ENCODE measurements at regions not wholly inside any gene's neighbourhood (a gene's known extent, or its start where the extent isn't known, plus 50 kb on each side); places are given as distances from the start of the nearest gene placed in this dataset.

- ATAC-seq (no peak), DNase-seq (no peak)
- H3K4me1 ChIP-seq (ENCODE audit: insufficient read depth, low read length), result peaks cover 28% of the 10 kb centered on the region
- no peak overlapping the region for H2AFZ ChIP-seq (ENCODE audit: low read length)
- H3K4me2 ChIP-seq (ENCODE audit: low read length), result no peak overlapping the region
- intact Hi-C loops (cut with micrococcal nuclease), result no loop called here
- no peak overlapping the region for H3K27ac ChIP-seq (ENCODE audit: low read length)
- no peaks in the 10 kb centered on the region for H4K20me1 ChIP-seq (ENCODE audit: low read length)
- H3K36me3 ChIP-seq (ENCODE audit: low read depth, low read length), result no peaks in the 10 kb centered on the region
- H3K9me2 ChIP-seq (replicated peaks; ENCODE audit: low read length), result no peaks in the 10 kb centered on the region
- no peak overlapping the region for H3K9ac ChIP-seq (ENCODE audit: low read length)
- BruUV-seq (replicated peaks), result no TSS peak
- no peak overlapping the region for H3K4me3 ChIP-seq (ENCODE audit: low read length)
- no peaks in the 10 kb centered on the region for H3F3A ChIP-seq (ENCODE audit: low read length, unreplicated experiment)
- H3K9me3 ChIP-seq (ENCODE audit: low read length), result no peaks in the 10 kb centered on the region
- TF ChIP-seq CTCF (conservative IDR thresholded peaks at IDR 0.05; ENCODE audit: low read depth, low read length) (no peak), EZH2 (IDR thresholded peaks at IDR 0.05; ENCODE audit: low read length, unreplicated experiment) (no peak), EZH2phosphoT487 (IDR thresholded peaks at IDR 0.05; ENCODE audit: borderline replicate concordance, low read length) (no peak)
- H3K79me2 ChIP-seq (ENCODE audit: low read length), result no peaks in the 10 kb centered on the region
- ChIA-PET POLR2A (ENCODE audit: unreplicated experiment) (no interaction called here), CTCF (no interaction called here)
- no peaks in the 10 kb centered on the region for H3K27me3 ChIP-seq (ENCODE audit: low read length)
Observed at GRCh38 chr20:57934913-57935312, 225.1 kb upstream of the PMEPA1 start.

GRCh38 chr20:57934007-57934805 is 224.4 kb upstream of the PMEPA1 start:
- no peaks in the 10 kb centered on the region for H4K20me1 ChIP-seq (ENCODE audit: low read length)
- no peak overlapping the region for H3K4me3 ChIP-seq (ENCODE audit: low read length)
- peaks cover 22% of the 10 kb centered on the region for H3K4me1 ChIP-seq (ENCODE audit: insufficient read depth, low read length)
- H3F3A ChIP-seq (ENCODE audit: low read length, unreplicated experiment), result no peaks in the 10 kb centered on the region
- no peaks in the 10 kb centered on the region for H3K9me3 ChIP-seq (ENCODE audit: low read length)
- intact Hi-C loops (cut with micrococcal nuclease), result no loop called here
- POLR2A ChIA-PET (ENCODE audit: unreplicated experiment), result no interaction called here
- BruUV-seq (replicated peaks), result no TSS peak
- no peak overlapping the region for H3K4me2 ChIP-seq (ENCODE audit: low read length)
- no peaks in the 10 kb centered on the region for H3K36me3 ChIP-seq (ENCODE audit: low read depth, low read length)
- ATAC-seq (no peak), DNase-seq (no peak)
- CTCF ChIA-PET, result no interaction called here
- H3K9me2 ChIP-seq (replicated peaks; ENCODE audit: low read length), result no peaks in the 10 kb centered on the region
- no peak overlapping the region for H3K27ac ChIP-seq (ENCODE audit: low read length)
- H3K79me2 ChIP-seq (ENCODE audit: low read length), result no peaks in the 10 kb centered on the region
- H2AFZ ChIP-seq (ENCODE audit: low read length), result no peak overlapping the region
- TF ChIP-seq CTCF (conservative IDR thresholded peaks at IDR 0.05; ENCODE audit: low read depth, low read length), result no peak
- no peak for TF ChIP-seq EZH2 (IDR thresholded peaks at IDR 0.05; ENCODE audit: low read length, unreplicated experiment)
- TF ChIP-seq EZH2phosphoT487 (IDR thresholded peaks at IDR 0.05; ENCODE audit: borderline replicate concordance, low read length), result no peak
- H3K9ac ChIP-seq (ENCODE audit: low read length), result no peak overlapping the region
- no peaks in the 10 kb centered on the region for H3K27me3 ChIP-seq (ENCODE audit: low read length)

- Histone ChIP-seq H4K20me1 (ENCODE audit: low read length) (no peaks in the 10 kb centered on the region), H3K27me3 (ENCODE audit: low read length) (no peaks in the 10 kb centered on the region), H2AFZ (ENCODE audit: low read length) (no peak overlapping the region), H3K27ac (ENCODE audit: low read length) (no peak overlapping the region), H3K4me2 (ENCODE audit: low read length) (no peak overlapping the region), H3K79me2 (ENCODE audit: low read length) (no peaks in the 10 kb centered on the region), H3K9me3 (ENCODE audit: low read length) (no peaks in the 10 kb centered on the region), H3K9ac (ENCODE audit: low read length) (no peak overlapping the region), H3K4me1 (ENCODE audit: insufficient read depth, low read length) (peaks cover 11% of the 10 kb centered on the region; the same call in 1 of the 2 replicates), H3F3A (ENCODE audit: low read length, unreplicated experiment) (no peaks in the 10 kb centered on the region), H3K36me3 (ENCODE audit: low read depth, low read length) (no peaks in the 10 kb centered on the region), H3K9me2 (replicated peaks; ENCODE audit: low read length) (no peaks in the 10 kb centered on the region), H3K4me3 (ENCODE audit: low read length) (no peak overlapping the region)
- DNase-seq (no peak), ATAC-seq (no peak)
- BruUV-seq (replicated peaks), result no TSS peak
- intact Hi-C loops (cut with micrococcal nuclease), result no loop called here
- ChIA-PET POLR2A (ENCODE audit: unreplicated experiment) (no interaction called here), CTCF (no interaction called here)
- TF ChIP-seq EZH2 (IDR thresholded peaks at IDR 0.05; ENCODE audit: low read length, unreplicated experiment) (no peak), EZH2phosphoT487 (IDR thresholded peaks at IDR 0.05; ENCODE audit: borderline replicate concordance, low read length) (no peak)
Observed at GRCh38 chr20:57932227-57932864, 222.5 kb upstream of the PMEPA1 start.
